GM12878 (cell line): ENCODE measurements at regions not wholly inside any gene's neighbourhood (a gene's known extent, or its start where the extent isn't known, plus 50 kb on each side); places are given as distances from the start of the nearest gene placed in this dataset.

Source experiments
- ATAC-seq: fragments of 200-7000 bp; cut with Tn5 transposase; 3 replicates; pipeline ENCODE4 v1.9.1; 2020; ENCODE audit warnings: mild to moderate bottlenecking, moderate library complexity
- BruUV-seq: library from RNA; stranded (reverse); fragments of 400-500 nt; replicated peaks from 2 replicates; lab custom pipeline; 2021; lab: Mats Ljungman, UMichigan
- CTCF ChIA-PET: fragments of 300-600 bp; sonication (Branson Sonifier 250); formaldehyde crosslinking; extraction: SDS; loops from one replicate; lab custom pipeline; 2021; ENCODE audit warnings: inconsistent platforms; lab: Yijun Ruan, JAX
- POLR2A ChIA-PET: fragments of 350-600 bp; formaldehyde crosslinking; extraction: SDS; loops from one replicate; lab custom pipeline; 2021; ENCODE audit warnings: inconsistent platforms; lab: Charles Lee
- RAD21 ChIA-PET: fragments of 300-600 bp; sonication (Branson Sonifier 250); formaldehyde crosslinking; loops from one replicate; lab custom pipeline; 2023; ENCODE audit warnings: antibody characterized with exemption; ENCODE audit not compliant: unreplicated experiment; lab: Charles Lee
- SMC1A ChIA-PET: fragments of 300-600 bp; sonication (Branson Sonifier 250); formaldehyde crosslinking; loops from one replicate; lab custom pipeline; 2023; ENCODE audit not compliant: unreplicated experiment, uncharacterized antibody; lab: Charles Lee
- DNase-seq: peaks from one replicate; pipeline ENCODE4 v3.0.0-alpha.2; 2011; ENCODE audit warnings: low read depth, low spot score
- FAIRE-seq: peaks from 3 replicates; lab custom pipeline; 2011; peaks lifted over from hg19 to GRCh38; lab: Jason Lieb, UNC
- H2AFZ ChIP-seq: 2 replicates; pipeline ENCODE4 v1.6.0; 2011; ENCODE audit warnings: low read depth, low read length, control low read depth; ENCODE audit not compliant: control insufficient read depth
- H3K27ac ChIP-seq: 2 replicates; pipeline ENCODE4 v1.5.1; 2011; ENCODE audit warnings: control low read depth; ENCODE audit not compliant: control insufficient read depth, insufficient read depth
- H3K27me3 ChIP-seq, 2 experiments: replicated peaks in 1 of 2; 2 replicates each; pipeline versions ENCODE4 v1.6.0 to v1.6.1; 2011; ENCODE audit warnings: low read length in 1 of 2; ENCODE audit not compliant: control insufficient read depth in 2 of 2, insufficient read depth in 2 of 2
- H3K36me3 ChIP-seq, 2 experiments: 2 replicates each; pipeline ENCODE4 v1.5.1; 2011; ENCODE audit warnings: low read length in 1 of 2; ENCODE audit not compliant: control insufficient read depth in 2 of 2, insufficient read depth in 2 of 2
- H3K4me1 ChIP-seq: 2 replicates; pipeline ENCODE4 v1.6.1; 2011; ENCODE audit warnings: mild to moderate bottlenecking, low read length, moderate library complexity, mixed read lengths; ENCODE audit not compliant: control insufficient read depth, insufficient read depth
- H3K4me2 ChIP-seq: 2 replicates; pipeline ENCODE4 v1.6.0; 2011; ENCODE audit warnings: control low read depth; ENCODE audit not compliant: control insufficient read depth, insufficient read depth
- H3K4me3 ChIP-seq: fragments of 200-600 bp; sonication (generic); 2 replicates; pipeline ENCODE4 v1.5.1; 2016
- H3K79me2 ChIP-seq: 2 replicates; pipeline ENCODE4 v1.6.0; 2011; ENCODE audit warnings: low read length; ENCODE audit not compliant: control insufficient read depth, insufficient read depth
- H3K9ac ChIP-seq: 2 replicates; pipeline ENCODE4 v1.8.0; 2011; ENCODE audit warnings: low read length, control low read depth, mixed read lengths; ENCODE audit not compliant: control insufficient read depth, insufficient read depth
- H3K9me3 ChIP-seq: replicated peaks from 3 replicates; pipeline ENCODE4 v1.5.1; 2011; ENCODE audit warnings: mild to moderate bottlenecking, low read length; ENCODE audit not compliant: control insufficient read depth, insufficient read depth
- H4K20me1 ChIP-seq: 2 replicates; pipeline ENCODE4 v1.6.0; 2011; ENCODE audit not compliant: control insufficient read depth, insufficient read depth
- ASH2L ChIP-seq: fragments of 300-600, 200-600 bp; sonication (generic); IDR thresholded peaks from 2 replicates; pipeline ENCODE4 v1.6.1; 2017; ENCODE audit warnings: low read depth, mild to moderate bottlenecking, borderline replicate concordance
- E4F1 ChIP-seq: fragments of 450-650 bp; IDR thresholded peaks from 2 replicates; pipeline ENCODE4 v1.6.1; 2018; ENCODE audit warnings: borderline replicate concordance, mild to moderate bottlenecking; ENCODE audit not compliant: partially characterized antibody
- HCFC1 ChIP-seq: fragments of 150-350 bp; IDR thresholded peaks from 2 replicates; pipeline ENCODE4 v1.6.1; 2014; ENCODE audit warnings: low read length
- HDAC2 ChIP-seq: fragments of 200-600 bp; sonication (generic); IDR thresholded peaks from 2 replicates; pipeline ENCODE4 v1.6.1; 2017
- MEF2A ChIP-seq: IDR thresholded peaks from 2 replicates; pipeline ENCODE4 v1.6.1; 2011; ENCODE audit warnings: low read depth, mild to moderate bottlenecking, low read length, moderate library complexity; ENCODE audit not compliant: insufficient read depth
- MEF2B ChIP-seq: fragments of 450-650 bp; IDR thresholded peaks from 2 replicates; pipeline ENCODE4 v1.6.1; 2018; ENCODE audit warnings: mild to moderate bottlenecking, moderate library complexity; ENCODE audit not compliant: partially characterized antibody, poor library complexity, severe bottlenecking
- NBN ChIP-seq: fragments of 450-650 bp; IDR thresholded peaks from 2 replicates; pipeline ENCODE4 v1.6.1; 2016
- PAX5 ChIP-seq: IDR thresholded peaks from 2 replicates; pipeline ENCODE4 v1.6.1; 2011; ENCODE audit warnings: low read depth, low read length, borderline replicate concordance
- POLR2AphosphoS2 ChIP-seq: IDR thresholded peaks from 2 replicates; pipeline ENCODE4 v1.6.1; 2011; ENCODE audit warnings: low read depth, mild to moderate bottlenecking, low read length, improper control_type of control experiment, moderate library complexity
- SPI1 ChIP-seq: IDR thresholded peaks from 2 replicates; pipeline ENCODE4 v1.6.1; 2011; ENCODE audit warnings: low read depth, mild to moderate bottlenecking, low read length, moderate library complexity, borderline replicate concordance; ENCODE audit not compliant: insufficient read depth
- SREBF2 ChIP-seq: IDR thresholded peaks from 2 replicates; pipeline ENCODE4 v1.6.1; 2012; ENCODE audit warnings: mild to moderate bottlenecking, low read length
- ZBTB11 ChIP-seq: fragments of 450-650 bp; formaldehyde crosslinking; IDR thresholded peaks from 2 replicates; pipeline ENCODE4 v1.5.0; 2022; ENCODE audit warnings: mild to moderate bottlenecking, missing genetic modification characterization
- ZNF217 ChIP-seq: fragments of 450-650 bp; IDR thresholded peaks from 2 replicates; pipeline ENCODE4 v1.6.1; 2017; ENCODE audit warnings: antibody characterized with exemption, mild to moderate bottlenecking
- WGBS: methylation state at CpG from one replicate; pipeline ENCODE4 v1.1.6; 2016; ENCODE audit warnings: low lambda C conversion rate; ENCODE audit not compliant: insufficient replicate concordance, insufficient coverage; ENCODE audit errors: missing lambda C conversion rate; 5-methylcytosine and 5-hydroxymethylcytosine counted together
- in situ Hi-C: fragments of 300-500 bp; cut with MboI; formaldehyde crosslinking; loops from 9 replicates; pipeline ENCODE4 v1.14.3; 2018; ENCODE audit warnings: mixed read lengths
- intact Hi-C: fragments of 100-400 bp; cut with micrococcal nuclease; formaldehyde crosslinking; loops from one replicate; pipeline ENCODE4 v1.14.2; 2022; ENCODE audit not compliant: unreplicated experiment
- TF ChIP-seq, protein P1 (sequence below): IDR thresholded peaks from 2 replicates; pipeline ENCODE4 v1.6.1; 2011; ENCODE audit warnings: borderline replicate concordance, low read depth, mild to moderate bottlenecking, moderate library complexity, low read length; ENCODE audit not compliant: insufficient read depth, poor library complexity, severe bottlenecking

- Histone ChIP-seq H3K27ac (no peak overlapping the region), H3K79me2 (no peaks in the 10 kb centered on the region), H3K36me3 (no peaks in the 10 kb centered on the region), H3K4me3 (no peak overlapping the region), H4K20me1 (no peaks in the 10 kb centered on the region), H2AFZ (no peak overlapping the region), H3K27me3 (no peaks in the 10 kb centered on the region), H3K9ac (no peak overlapping the region), H3K4me2 (no peak overlapping the region), H3K4me1 (no peaks in the 10 kb centered on the region), H3K9me3 (no peaks in the 10 kb centered on the region)
- ChIA-PET SMC1A (no interaction called here), CTCF (no interaction called here), RAD21 (no interaction called here), POLR2A (no interaction called here)
- in situ Hi-C loops (no loop called here), intact Hi-C loops (no loop called here)
- 88% methylated on average over 3 of the region's 3 CpGs for WGBS
- no peak for FAIRE-seq
- TF ChIP-seq HCFC1 (no peak), PAX5 (no peak), MEF2B (no peak), ZNF217 (no peak), NBN (no peak), POLR2AphosphoS2 (no peak), ZBTB11 (CRISPR knock-in tag) (no peak), HDAC2 (no peak), SPI1 (no peak), ASH2L (no peak), E4F1 (no peak), MEF2A (no peak), SREBF2 (no peak)
- TF ChIP-seq, protein P1, sequence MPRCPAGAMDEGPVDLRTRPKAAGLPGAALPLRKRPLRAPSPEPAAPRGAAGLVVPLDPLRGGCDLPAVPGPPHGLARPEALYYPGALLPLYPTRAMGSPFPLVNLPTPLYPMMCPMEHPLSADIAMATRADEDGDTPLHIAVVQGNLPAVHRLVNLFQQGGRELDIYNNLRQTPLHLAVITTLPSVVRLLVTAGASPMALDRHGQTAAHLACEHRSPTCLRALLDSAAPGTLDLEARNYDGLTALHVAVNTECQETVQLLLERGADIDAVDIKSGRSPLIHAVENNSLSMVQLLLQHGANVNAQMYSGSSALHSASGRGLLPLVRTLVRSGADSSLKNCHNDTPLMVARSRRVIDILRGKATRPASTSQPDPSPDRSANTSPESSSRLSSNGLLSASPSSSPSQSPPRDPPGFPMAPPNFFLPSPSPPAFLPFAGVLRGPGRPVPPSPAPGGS: no peak
- no peak for DNase-seq
- BruUV-seq: no TSS peak
- ATAC-seq: no peak
Measured at GRCh38 chr2:186294248-186294888, 191.7 kb upstream of the ZC3H15 start.
